K562 (cell line): ENCODE measurements at regions not wholly inside any gene's neighbourhood (a gene's known extent, or its start where the extent isn't known, plus 50 kb on each side); places are given as distances from the start of the nearest gene placed in this dataset.

Experiments
- ATAC-seq: fragments of 200-7000 bp; cut with Tn5 transposase; 3 replicates; pipeline ENCODE4 v1.9.1; 2020; ENCODE audit warnings: moderate library complexity
- BruUV-seq: library from RNA; stranded (reverse); fragments of 400-500 nt; replicated peaks from 2 replicates; lab custom pipeline; 2021; lab: Mats Ljungman, UMichigan
- CTCF ChIA-PET: fragments of 300-600 bp; formaldehyde crosslinking; extraction: SDS; loops from one replicate; lab custom pipeline; 2021; ENCODE audit warnings: low intra/inter-chr PET ratio; lab: Yijun Ruan, JAX
- POLR2A ChIA-PET: fragments of 300-600, 350-650 bp; sonication (Branson Sonifier 250); formaldehyde crosslinking; extraction: SDS; loops from one replicate; lab custom pipeline; 2021; ENCODE audit warnings: antibody characterized with exemption, inconsistent platforms; lab: Yijun Ruan, JAX
- DNase-seq, 4 experiments: peaks; one replicate each; pipeline versions ENCODE4 v3.0.0 to v3.0.0-alpha.2; 2011 to 2018; ENCODE audit warnings: low spot score in 3 of 4, mixed read lengths in 3 of 4; ENCODE audit errors: extremely low read depth in 1 of 4
- FAIRE-seq: peaks from 2 replicates; lab custom pipeline; 2011; peaks lifted over from hg19 to GRCh38; lab: Jason Lieb, UNC
- H2AFZ ChIP-seq: 2 replicates; pipeline ENCODE4 v1.6.0; 2011; ENCODE audit warnings: low read depth, low read length, control low read depth, inconsistent platforms
- H3K27ac ChIP-seq: fragments of 200-600 bp; 3 replicates; pipeline ENCODE4 v1.8.0; 2011; ENCODE audit warnings: low read depth, mild to moderate bottlenecking, control low read depth, inconsistent platforms, low read length, moderate library complexity, mixed read lengths; ENCODE audit errors: extremely low read depth
- H3K27me3 ChIP-seq, 2 experiments: fragments of 300-600 bp in 1 of 2; 2 replicates in 1 of 2; 3 replicates in 1 of 2; pipeline versions ENCODE4 v1.6.0 to v1.8.0; 2011; ENCODE audit warnings: inconsistent platforms in 2 of 2, low read length in 2 of 2, mild to moderate bottlenecking in 1 of 2, mixed read lengths in 1 of 2, moderate library complexity in 1 of 2; ENCODE audit not compliant: control insufficient read depth in 2 of 2, insufficient read depth in 2 of 2
- H3K36me3 ChIP-seq: fragments of 300-600 bp; 3 replicates; pipeline ENCODE4 v1.8.0; 2011; ENCODE audit warnings: mild to moderate bottlenecking, low read length, inconsistent platforms; ENCODE audit not compliant: control insufficient read depth, insufficient read depth
- H3K4me1 ChIP-seq, 2 experiments: fragments of 200-600 bp in 1 of 2; replicated peaks in 1 of 2; 2 replicates in 1 of 2; 3 replicates in 1 of 2; pipeline versions ENCODE4 v1.5.1 to v1.8.0; 2011; ENCODE audit warnings: inconsistent platforms in 2 of 2, low read length in 2 of 2, mild to moderate bottlenecking in 1 of 2, mixed read lengths in 1 of 2, moderate library complexity in 1 of 2; ENCODE audit not compliant: control insufficient read depth in 2 of 2, insufficient read depth in 2 of 2
- H3K4me2 ChIP-seq: 2 replicates; pipeline ENCODE4 v1.6.1; 2011; ENCODE audit warnings: low read length, control low read depth, inconsistent platforms, mixed read lengths; ENCODE audit not compliant: insufficient read depth
- H3K4me3 ChIP-seq: fragments of 200-600 bp; sonication (generic), shearing (Covaris generic); 2 replicates; pipeline ENCODE4 v1.5.1; 2016; ENCODE audit warnings: control low read depth, inconsistent platforms
- H3K79me2 ChIP-seq: fragments of 200-600 bp; 3 replicates; pipeline ENCODE4 v1.8.0; 2011; ENCODE audit warnings: low read length, inconsistent platforms; ENCODE audit not compliant: control insufficient read depth, insufficient read depth
- H3K9ac ChIP-seq, 2 experiments: 2 replicates each; pipeline versions ENCODE4 v1.6.0 to v1.6.1; 2011; ENCODE audit warnings: low read depth in 2 of 2, low read length in 2 of 2, control low read depth in 1 of 2, inconsistent platforms in 1 of 2, mild to moderate bottlenecking in 1 of 2, mixed read lengths in 1 of 2; ENCODE audit not compliant: insufficient read depth in 1 of 2
- H3K9me1 ChIP-seq: one replicate; pipeline ENCODE4 v1.6.0; 2011; ENCODE audit warnings: inconsistent platforms, mild to moderate bottlenecking, low read length, moderate library complexity; ENCODE audit not compliant: control insufficient read depth, insufficient read depth
- H3K9me3 ChIP-seq: replicated peaks from 2 replicates; pipeline ENCODE4 v1.5.1; 2011; ENCODE audit warnings: low read depth, low read length, inconsistent platforms; ENCODE audit not compliant: control insufficient read depth, insufficient read depth
- H4K20me1 ChIP-seq: replicated peaks from 2 replicates; pipeline ENCODE4 v1.6.1; 2011; ENCODE audit warnings: low read length, inconsistent platforms, mixed read lengths; ENCODE audit not compliant: control insufficient read depth, insufficient read depth
- BDP1 ChIP-seq: IDR thresholded peaks from 3 replicates; pipeline ENCODE4 v1.6.1; 2011; ENCODE audit not compliant: insufficient read length, insufficient read depth
- E2F5 ChIP-seq: sonication (generic); formaldehyde crosslinking; IDR thresholded peaks from 2 replicates; pipeline ENCODE4 v1.8.0; 2022; ENCODE audit warnings: mild to moderate bottlenecking, missing genetic modification reagents
- ELK3 ChIP-seq: fragments of 450-650 bp; formaldehyde crosslinking; IDR thresholded peaks from 2 replicates; pipeline ENCODE4 v1.4.0; 2020; ENCODE audit warnings: mild to moderate bottlenecking
- GTF2F1 ChIP-seq: IDR thresholded peaks from 2 replicates; pipeline ENCODE4 v1.6.1; 2011; ENCODE audit warnings: low read depth, low read length, improper control_type of control experiment
- HES1 ChIP-seq: fragments of 450-650 bp; IDR thresholded peaks from 2 replicates; pipeline ENCODE4 v1.6.1; 2016; ENCODE audit warnings: low read depth, mild to moderate bottlenecking, moderate library complexity
- KDM2B ChIP-seq: fragments of 250-450 bp; sonication (Bioruptor Pico); IDR thresholded peaks from 2 replicates; pipeline ENCODE4 v1.8.0; 2021; ENCODE audit warnings: mild to moderate bottlenecking, moderate library complexity
- MECOM ChIP-seq: fragments of 250-450 bp; sonication (Bioruptor Pico); IDR thresholded peaks from 2 replicates; pipeline ENCODE4 v1.8.0; 2022; ENCODE audit warnings: inconsistent platforms
- NFYB ChIP-seq: IDR thresholded peaks from 2 replicates; pipeline ENCODE4 v1.6.1; 2011; ENCODE audit warnings: mild to moderate bottlenecking, moderate library complexity; ENCODE audit not compliant: insufficient read length; ENCODE audit errors: extremely low read depth
- NR2F6 ChIP-seq: fragments of 450-650 bp; formaldehyde crosslinking; IDR thresholded peaks from 2 replicates; pipeline ENCODE4 v1.4.0; 2020; ENCODE audit warnings: mild to moderate bottlenecking
- PCBP2 ChIP-seq: fragments of 200-400 bp; formaldehyde crosslinking; IDR thresholded peaks from 2 replicates; pipeline ENCODE4 v1.6.1; 2018; ENCODE audit warnings: low read length, low read depth, mild to moderate bottlenecking, moderate library complexity; ENCODE audit not compliant: poor library complexity, severe bottlenecking
- RHOXF2B ChIP-seq: fragments of 250-450 bp; sonication (Bioruptor Pico); conservative IDR thresholded peaks from 2 replicates; pipeline ENCODE4 v1.5.1; 2021
- TARDBP ChIP-seq: fragments of 450-650 bp; IDR thresholded peaks from 2 replicates; pipeline ENCODE4 v1.6.1; 2016
- UBTF ChIP-seq, 2 experiments: IDR thresholded peaks; 2 replicates each; pipeline ENCODE4 v1.6.1; 2012; ENCODE audit warnings: improper control_type of control experiment in 2 of 2, low read depth in 2 of 2, low read length in 2 of 2, borderline replicate concordance in 1 of 2
- ZNF384 ChIP-seq: IDR thresholded peaks from 2 replicates; pipeline ENCODE4 v1.6.1; 2012; ENCODE audit warnings: low read depth, low read length, improper control_type of control experiment
- ZNF655 ChIP-seq: fragments of 250-450 bp; sonication (Bioruptor Pico); IDR thresholded peaks from 2 replicates; pipeline ENCODE4 v1.5.0; 2021
- ZSCAN29 ChIP-seq: fragments of 450-650 bp; IDR thresholded peaks from 2 replicates; pipeline ENCODE4 v1.6.1; 2017
- WGBS: fragments of 100-300 bp; shearing (Covaris generic); methylation state at CpG from one replicate; pipeline ENCODE4 v1.1.6; 2016; ENCODE audit warnings: low coverage, mixed read lengths; ENCODE audit not compliant: insufficient coverage; ENCODE audit errors: missing lambda C conversion rate; 5-methylcytosine and 5-hydroxymethylcytosine counted together
- in situ Hi-C: fragments of 300-500 bp; cut with MboI; formaldehyde crosslinking; loops from 4 replicates; pipeline ENCODE4 v1.15.0; 2018; ENCODE audit warnings: inconsistent platforms, mixed read lengths
- intact Hi-C: fragments of 100-400 bp; cut with micrococcal nuclease; formaldehyde crosslinking; loops from 2 replicates; pipeline ENCODE4 v1.14.2; 2022

- H3K9ac ChIP-seq: no peak overlapping the region
- no TSS peak for BruUV-seq
- H3K4me1 ChIP-seq: no peaks in the 10 kb centered on the region
- CTCF ChIA-PET: no interaction called here
- no peaks in the 10 kb centered on the region for H4K20me1 ChIP-seq
- in situ Hi-C loops (no loop called here), intact Hi-C loops (no loop called here)
- no peak overlapping the region; the same call in 1 of the 2 replicates for H2AFZ ChIP-seq
- no peak overlapping the region for H3K4me3 ChIP-seq
- FAIRE-seq (no peak), ATAC-seq (no peak), DNase-seq (no peak)
- no peak overlapping the region for H3K4me2 ChIP-seq
- no peaks in the 10 kb centered on the region for H3K9me3 ChIP-seq
- H3K79me2 ChIP-seq: no peaks in the 10 kb centered on the region
- no peak for TF ChIP-seq RHOXF2B (CRISPR knock-in tag)
- TF ChIP-seq HES1: no peak
- TF ChIP-seq ZNF655 (CRISPR knock-in tag): no peak
- no peak for TF ChIP-seq ZNF384
- no peak for TF ChIP-seq PCBP2
- no peak for TF ChIP-seq UBTF (IDR thresholded peaks at IDR 0.05; ENCODE audit: borderline replicate concordance in 1 of 2, low read depth in 2 of 2, low read length in 2 of 2)
- no peak for TF ChIP-seq ZSCAN29
- no peak for TF ChIP-seq TARDBP
- TF ChIP-seq MECOM (CRISPR knock-in tag): no peak
- no peak for TF ChIP-seq ELK3
- no peak for TF ChIP-seq KDM2B (CRISPR knock-in tag)
- TF ChIP-seq NFYB: no peak
- no peak for TF ChIP-seq BDP1
- TF ChIP-seq NR2F6 (CRISPR knock-in tag): no peak
- no peak for TF ChIP-seq E2F5 (CRISPR knock-in tag)
- no peak for TF ChIP-seq GTF2F1
- no peaks in the 10 kb centered on the region for H3K36me3 ChIP-seq
- WGBS: 9% methylated on average over 1 of the region's 1 CpG
- POLR2A ChIA-PET: no interaction called here
- no peaks in the 10 kb centered on the region for H3K9me1 ChIP-seq
- H3K27me3 ChIP-seq: no peaks in the 10 kb centered on the region
- H3K27ac ChIP-seq: no peak overlapping the region
These were observed 147.6 kb downstream of the CEMIP2 start for GRCh38 chr9:71620746-71621145.
